Activated CD4-positive, alpha-beta T cell treated with anti-CD3 and anti-CD28 coated beads for 24 hours (primary cell): ENCODE measurements at regions not wholly inside any gene's neighbourhood (a gene's known extent, or its start where the extent isn't known, plus 50 kb on each side); places are given as distances from the start of the nearest gene placed in this dataset.
"Not testable (repeated sequence)": the region's sequence is repeated elsewhere in the genome, so short reads cannot be mapped to it uniquely, and the experiment has no call there.

ENCODE experiments used
- DNase-seq, 2 donors: peaks; one replicate each; pipeline ENCODE4 v3.0.0-alpha.2; 2020; ENCODE audit warnings: low read depth in 2 of 2

- DNase-seq = no peak
Measured at GRCh38 chr4:180962268-180962667, 1280.9 kb upstream of the TENM3 start.

- no peak for DNase-seq
Measured at GRCh38 chr4:180966312-180966711, 1276.9 kb upstream of the TENM3 start.

GRCh38 chr4:180967936-180968335 lies 1275.3 kb upstream of the TENM3 start:
- no peak for DNase-seq

- no peak for DNase-seq
Measured at GRCh38 chr4:180973894-180974293, 1269.3 kb upstream of the TENM3 start.

GRCh38 chr4:180990931-180991330 lies 1252.3 kb upstream of the TENM3 start:
- no peak for DNase-seq

- no peak for DNase-seq
Measured at GRCh38 chr4:180993244-180993836, 1249.9 kb upstream of the TENM3 start.

GRCh38 chr4:180994722-180995121 lies 1248.5 kb upstream of the TENM3 start:
- DNase-seq = no peak

GRCh38 chr4:180999217-180999616 lies 1244.0 kb upstream of the TENM3 start:
- DNase-seq = no peak

- no peak for DNase-seq
Measured at GRCh38 chr4:181004056-181004455, 1239.1 kb upstream of the TENM3 start.

- DNase-seq = no peak
Measured at GRCh38 chr4:181006499-181007260, 1236.5 kb upstream of the TENM3 start.

- DNase-seq = no peak
Measured at GRCh38 chr4:181007751-181008150, 1235.5 kb upstream of the TENM3 start.

GRCh38 chr4:181008164-181008563 lies 1235.0 kb upstream of the TENM3 start:
- DNase-seq = no peak

- DNase-seq = no peak
Measured at GRCh38 chr4:181013162-181013561, 1230.0 kb upstream of the TENM3 start.

- no peak for DNase-seq
Measured at GRCh38 chr4:181017038-181017437, 1226.2 kb upstream of the TENM3 start.

GRCh38 chr4:181018472-181018871 lies 1224.7 kb upstream of the TENM3 start:
- no peak for DNase-seq

- DNase-seq = no peak
Measured at GRCh38 chr4:181018913-181019312, 1224.3 kb upstream of the TENM3 start.

- DNase-seq = no peak
Measured at GRCh38 chr4:181020456-181020855, 1222.7 kb upstream of the TENM3 start.

- DNase-seq = no peak
Measured at GRCh38 chr4:181021213-181021612, 1222.0 kb upstream of the TENM3 start.

- DNase-seq = not testable (repeated sequence)
Measured at GRCh38 chr4:181030135-181030921, 1212.9 kb upstream of the TENM3 start.

- DNase-seq = no peak
Measured at GRCh38 chr4:181030961-181031360, 1212.2 kb upstream of the TENM3 start.

GRCh38 chr4:181043486-181043885 lies 1199.7 kb upstream of the TENM3 start:
- no peak for DNase-seq

GRCh38 chr4:181046809-181047208 lies 1196.4 kb upstream of the TENM3 start:
- no peak for DNase-seq

- no peak for DNase-seq
Measured at GRCh38 chr4:181051931-181052330, 1191.3 kb upstream of the TENM3 start.
